ENCODE measurements at regions not wholly inside any gene's neighbourhood (a gene's known extent, or its start where the extent isn't known, plus 50 kb on each side); places are given as distances from the start of the nearest gene placed in this dataset.

DNA sequence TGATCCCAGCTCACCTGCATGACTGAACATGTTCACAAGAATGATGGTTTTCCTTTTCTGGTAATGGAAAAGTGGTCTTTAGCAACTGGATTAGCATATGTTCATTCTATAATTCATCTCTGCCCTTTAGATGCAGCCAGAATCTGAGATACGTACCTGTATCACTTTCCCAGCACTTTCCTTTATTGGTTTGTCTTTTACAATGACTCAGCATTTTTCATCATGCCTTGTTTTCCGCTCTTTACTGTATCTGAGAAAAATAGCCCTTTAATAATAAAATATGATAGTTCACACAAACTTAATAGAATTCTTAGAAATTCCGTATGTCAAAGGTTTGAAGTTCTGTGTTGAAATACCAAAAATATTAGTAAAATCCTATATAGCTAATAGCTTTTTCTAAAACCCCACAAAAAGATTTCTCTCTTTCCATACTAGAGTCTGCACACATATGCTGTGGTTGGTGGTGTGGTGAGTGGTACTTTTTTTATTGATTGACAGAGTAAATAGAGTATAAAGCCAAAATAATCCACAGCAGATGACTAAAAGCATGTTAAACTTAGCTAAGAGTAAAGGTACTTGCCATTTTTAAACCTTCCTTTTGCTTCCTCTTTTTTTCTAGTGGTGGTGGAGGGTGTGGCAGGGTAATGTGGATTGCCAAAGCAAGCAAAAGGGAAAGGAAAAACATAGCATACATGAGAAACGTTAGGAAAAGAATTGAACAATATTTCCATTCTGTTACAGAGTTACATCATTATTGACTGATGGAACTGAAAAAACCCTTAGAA, 328.9 kb upstream of the RBMS3 start:
- no peak overlapping the region for H3K4me3 ChIP-seq
- no peak overlapping the region for H3K27ac ChIP-seq
- H3K27me3 ChIP-seq: no peaks in the 10 kb centered on the region
- intact Hi-C loops (cut with DNase I): no loop called here
- H3K36me3 ChIP-seq: no peaks in the 10 kb centered on the region
- ATAC-seq (no peak), DNase-seq (no peak)
- 73 to 80% (median 77%) methylated on average over 4 of the region's 4 CpGs for WGBS, 4 donors
- peaks cover 0 to 5% (median 0%) of the 10 kb centered on the region in 12 donors for H3K4me1 ChIP-seq
- H3K9me3 ChIP-seq: no peaks in the 10 kb centered on the region
- TF ChIP-seq, protein P1, sequence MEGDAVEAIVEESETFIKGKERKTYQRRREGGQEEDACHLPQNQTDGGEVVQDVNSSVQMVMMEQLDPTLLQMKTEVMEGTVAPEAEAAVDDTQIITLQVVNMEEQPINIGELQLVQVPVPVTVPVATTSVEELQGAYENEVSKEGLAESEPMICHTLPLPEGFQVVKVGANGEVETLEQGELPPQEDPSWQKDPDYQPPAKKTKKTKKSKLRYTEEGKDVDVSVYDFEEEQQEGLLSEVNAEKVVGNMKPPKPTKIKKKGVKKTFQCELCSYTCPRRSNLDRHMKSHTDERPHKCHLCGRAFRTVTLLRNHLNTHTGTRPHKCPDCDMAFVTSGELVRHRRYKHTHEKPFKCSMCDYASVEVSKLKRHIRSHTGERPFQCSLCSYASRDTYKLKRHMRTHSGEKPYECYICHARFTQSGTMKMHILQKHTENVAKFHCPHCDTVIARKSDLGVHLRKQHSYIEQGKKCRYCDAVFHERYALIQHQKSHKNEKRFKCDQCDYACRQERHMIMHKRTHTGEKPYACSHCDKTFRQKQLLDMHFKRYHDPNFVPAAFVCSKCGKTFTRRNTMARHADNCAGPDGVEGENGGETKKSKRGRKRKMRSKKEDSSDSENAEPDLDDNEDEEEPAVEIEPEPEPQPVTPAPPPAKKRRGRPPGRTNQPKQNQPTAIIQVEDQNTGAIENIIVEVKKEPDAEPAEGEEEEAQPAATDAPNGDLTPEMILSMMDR (IDR thresholded peaks at IDR 0.05): no peak
- TF ChIP-seq POLR2A (IDR thresholded peaks at IDR 0.05): no peak

DNA sequence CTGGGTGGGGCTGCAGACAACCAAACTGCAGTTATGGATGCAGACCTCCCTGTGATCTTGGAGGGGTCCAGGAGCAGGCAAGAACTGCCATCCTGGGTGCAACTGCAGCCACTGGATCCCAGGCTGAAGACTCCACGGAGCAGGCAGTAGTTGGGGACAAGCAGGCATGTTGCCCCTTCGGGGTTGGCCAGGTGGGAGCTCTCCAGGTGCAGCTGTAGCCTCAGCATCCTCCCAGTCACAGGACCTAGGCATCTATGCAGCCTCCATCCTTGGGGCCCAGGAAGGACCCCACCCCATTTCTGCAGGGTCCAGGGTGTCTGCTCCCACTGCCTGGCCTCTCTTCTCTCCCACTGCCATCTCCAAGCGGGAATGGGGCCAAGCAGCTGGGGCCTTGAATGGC, 322.2 kb upstream of the RBMS3 start:
- ATAC-seq: no peak
- peaks cover 0 to 7% (median 0%) of the 10 kb centered on the region in 12 donors for H3K9me3 ChIP-seq
- H3K4me1 ChIP-seq: no peaks in the 10 kb centered on the region
- H3K27ac ChIP-seq: no peak overlapping the region
- 79 to 88% (median 87%) methylated on average over 2 to 3 of the region's 3 CpGs; no CpG with 5 or more reads in 1 of the 4 donors for WGBS, 4 donors
- no peak for DNase-seq
- TF ChIP-seq, protein P1 (IDR thresholded peaks at IDR 0.05): no peak
- TF ChIP-seq POLR2A (IDR thresholded peaks at IDR 0.05): no peak
- intact Hi-C loops (cut with DNase I): no loop called here
- H3K36me3 ChIP-seq: no peaks in the 10 kb centered on the region
- no peaks in the 10 kb centered on the region for H3K27me3 ChIP-seq
- no peak overlapping the region for H3K4me3 ChIP-seq

GRCh38 chr3:28971156-28971555, 309.7 kb upstream of the RBMS3 start:
- Histone ChIP-seq H3K9me3 (peaks cover 0 to 27% (median 15%) of the 10 kb centered on the region in 12 donors), H3K4me3 (no peak overlapping the region), H3K27ac (no peak overlapping the region), H3K4me1 (no peaks in the 10 kb centered on the region), H3K27me3 (no peaks in the 10 kb centered on the region), H3K36me3 (no peaks in the 10 kb centered on the region)
- DNase-seq (no peak), ATAC-seq (no peak)
- TF ChIP-seq, protein P1 (IDR thresholded peaks at IDR 0.05): no peak
- TF ChIP-seq POLR2A (IDR thresholded peaks at IDR 0.05): no peak
- intact Hi-C loops (cut with DNase I): no loop called here
- 40 to 56% (median 49%) methylated on average over 3 of the region's 3 CpGs for WGBS, 4 donors

DNA sequence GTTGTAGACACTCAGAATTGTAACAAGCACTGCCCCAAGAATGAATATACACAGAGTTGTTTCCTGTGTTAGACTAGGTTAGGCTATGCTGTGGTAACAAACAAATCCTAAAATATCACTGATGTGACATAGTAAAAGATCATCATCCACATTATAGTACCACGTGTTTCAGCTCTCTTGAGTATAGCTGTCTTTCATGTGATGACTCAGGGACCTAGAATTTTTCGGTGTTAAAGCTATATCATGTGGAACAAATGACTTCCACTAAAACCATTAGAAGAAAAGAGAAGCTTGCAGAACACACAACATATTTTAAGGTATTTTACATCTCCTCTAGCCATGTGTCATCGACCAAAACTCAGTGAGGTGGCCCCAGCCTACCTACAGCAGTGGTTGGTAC, 307.9 kb upstream of the RBMS3 start:
- Histone ChIP-seq H3K27ac (no peak overlapping the region), H3K27me3 (no peaks in the 10 kb centered on the region), H3K4me3 (no peak overlapping the region), H3K36me3 (no peaks in the 10 kb centered on the region), H3K9me3 (peaks cover 0 to 24% (median 15%) of the 10 kb centered on the region in 12 donors), H3K4me1 (no peaks in the 10 kb centered on the region)
- 62 to 69% (median 67%) methylated on average over 3 of the region's 3 CpGs for WGBS, 4 donors
- DNase-seq (no peak), ATAC-seq (no peak)
- no peak for TF ChIP-seq POLR2A (IDR thresholded peaks at IDR 0.05)
- TF ChIP-seq, protein P1 (IDR thresholded peaks at IDR 0.05): no peak
- intact Hi-C loops (cut with DNase I): no loop called here

Measured in heart left ventricle (tissue), 16 donors.